ENCODE measurements at regions not wholly inside any gene's neighbourhood (a gene's known extent, or its start where the extent isn't known, plus 50 kb on each side); places are given as distances from the start of the nearest gene placed in this dataset.
"Not testable (repeated sequence)": the region's sequence is repeated elsewhere in the genome, so short reads cannot be mapped to it uniquely, and the experiment has no call there.

DNA sequence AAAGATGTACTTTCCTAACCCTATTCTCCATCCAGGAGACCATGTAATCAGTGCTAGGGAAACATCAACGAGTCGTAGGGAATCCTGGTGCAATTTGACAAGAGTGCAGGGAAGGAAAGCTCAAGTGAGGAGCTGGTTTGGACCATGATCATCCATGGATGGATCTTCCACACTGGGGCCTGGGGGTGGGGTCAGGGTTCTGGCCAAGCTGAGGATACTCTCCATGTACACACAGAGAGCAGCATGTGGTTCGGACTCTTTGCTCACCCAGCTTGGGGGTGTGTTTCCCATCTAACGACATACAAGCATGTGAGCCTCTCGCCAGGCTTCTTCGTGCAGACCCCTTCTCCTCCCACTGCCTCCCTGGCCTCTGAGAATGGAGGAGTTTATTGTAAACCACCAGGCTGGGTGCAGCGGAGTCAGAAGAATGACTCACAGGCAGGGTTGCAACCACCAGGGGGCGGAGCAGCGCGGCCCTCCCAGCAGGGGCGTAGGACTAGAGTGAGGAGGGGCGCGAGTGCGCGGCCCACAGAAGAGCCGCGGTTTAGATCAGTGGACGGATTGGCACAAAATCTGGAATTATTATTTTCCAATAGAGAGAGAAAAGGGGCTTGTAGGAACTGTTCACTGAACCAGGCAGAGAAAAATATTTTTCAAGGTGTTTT lies 530.0 kb upstream of the B3GAT1 start:
- POLR2A ChIA-PET; intact Hi-C loops (cut with micrococcal nuclease); H3K4me2 ChIP-seq (ENCODE audit: low read length); H3K9me2 ChIP-seq (ENCODE audit: insufficient read depth); H3K4me1 ChIP-seq (ENCODE audit: control insufficient read depth in 1 of 2, insufficient read depth in 2 of 2, low read length in 2 of 2); H4K20me1 ChIP-seq (ENCODE audit: insufficient read depth); H3K27ac ChIP-seq (ENCODE audit: low read depth, low read length); DNase-seq (ENCODE audit: low read depth, low spot score); H3K79me2 ChIP-seq (ENCODE audit: insufficient read depth, low read length); H3K36me3 ChIP-seq (ENCODE audit: control insufficient read depth in 1 of 2, insufficient read depth in 2 of 2, low read length in 2 of 2); H2AFZ ChIP-seq (ENCODE audit: low read depth, low read length, poor library complexity, severe bottlenecking); H3K9ac ChIP-seq (ENCODE audit: low read length); H3K4me3 ChIP-seq (replicated peaks in 1 of 2; ENCODE audit: low read depth in 1 of 2, low read length in 2 of 2); RAD21 ChIA-PET (ENCODE audit: low non-redundant PET in 1 of 2, low total read pairs in 2 of 2, uncharacterized antibody in 2 of 2, unreplicated experiment in 2 of 2); H3K27me3 ChIP-seq (ENCODE audit: insufficient read depth, low read length); H3K9me3 ChIP-seq (ENCODE audit: control insufficient read depth in 1 of 2, insufficient read depth in 1 of 2, low read depth in 1 of 2, low read length in 2 of 2); BruUV-seq (replicated peaks): not testable (repeated sequence)
- TF ChIP-seq, protein P1, sequence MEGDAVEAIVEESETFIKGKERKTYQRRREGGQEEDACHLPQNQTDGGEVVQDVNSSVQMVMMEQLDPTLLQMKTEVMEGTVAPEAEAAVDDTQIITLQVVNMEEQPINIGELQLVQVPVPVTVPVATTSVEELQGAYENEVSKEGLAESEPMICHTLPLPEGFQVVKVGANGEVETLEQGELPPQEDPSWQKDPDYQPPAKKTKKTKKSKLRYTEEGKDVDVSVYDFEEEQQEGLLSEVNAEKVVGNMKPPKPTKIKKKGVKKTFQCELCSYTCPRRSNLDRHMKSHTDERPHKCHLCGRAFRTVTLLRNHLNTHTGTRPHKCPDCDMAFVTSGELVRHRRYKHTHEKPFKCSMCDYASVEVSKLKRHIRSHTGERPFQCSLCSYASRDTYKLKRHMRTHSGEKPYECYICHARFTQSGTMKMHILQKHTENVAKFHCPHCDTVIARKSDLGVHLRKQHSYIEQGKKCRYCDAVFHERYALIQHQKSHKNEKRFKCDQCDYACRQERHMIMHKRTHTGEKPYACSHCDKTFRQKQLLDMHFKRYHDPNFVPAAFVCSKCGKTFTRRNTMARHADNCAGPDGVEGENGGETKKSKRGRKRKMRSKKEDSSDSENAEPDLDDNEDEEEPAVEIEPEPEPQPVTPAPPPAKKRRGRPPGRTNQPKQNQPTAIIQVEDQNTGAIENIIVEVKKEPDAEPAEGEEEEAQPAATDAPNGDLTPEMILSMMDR (IDR thresholded peaks at IDR 0.05 in 2 of 3, conservative IDR thresholded peaks at IDR 0.05 in 1 of 3; ENCODE audit: borderline replicate concordance in 1 of 3, insufficient read depth in 1 of 3, low read depth in 2 of 3, low read length in 2 of 3) = peak; percentile 9 to 49 (median 41); a peak in 3 of 6 replicates
- peak; percentile 19; the same call in 1 of the 2 replicates for TF ChIP-seq RAD21 (IDR thresholded peaks at IDR 0.05; ENCODE audit: low read depth)
- ATAC-seq = peak; percentile 46; the same call in 1 of the 2 replicates
- CTCF ChIA-PET = interaction anchor here (1.2 kb wide), 1 partner anchor 74 kb away, joined by 4 read pairs; no protein-coding TSS in a partner anchor

DNA sequence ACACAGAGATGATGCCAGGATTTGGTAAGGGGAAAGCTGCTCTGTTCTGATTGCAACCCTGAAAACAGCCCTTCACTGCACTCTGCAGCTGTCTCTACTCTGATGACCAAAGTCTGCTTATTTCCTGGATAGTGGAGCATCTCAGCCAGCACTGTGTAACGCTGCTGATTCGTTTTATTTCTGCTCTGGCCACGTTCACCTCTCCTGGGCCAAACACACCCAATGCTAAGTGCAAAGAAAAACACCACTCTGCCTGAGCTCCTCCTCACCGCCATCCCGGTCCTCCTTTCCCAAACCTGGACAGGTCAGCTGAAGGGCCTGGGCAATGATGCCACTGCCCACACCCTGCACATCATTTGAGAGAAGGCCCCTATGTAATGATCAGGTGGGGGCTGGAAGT lies 529.3 kb upstream of the B3GAT1 start:
- DNase-seq (ENCODE audit: low read depth, low spot score) (no peak), ATAC-seq (no peak)
- CTCF ChIA-PET = interaction anchor here (1.2 kb wide), 1 partner anchor 73 kb away, joined by 4 read pairs; no protein-coding TSS in a partner anchor
- Histone ChIP-seq H4K20me1 (ENCODE audit: insufficient read depth) (no peaks in the 10 kb centered on the region), H3K4me2 (ENCODE audit: low read length) (no peak overlapping the region), H3K9me2 (ENCODE audit: insufficient read depth) (no peaks in the 10 kb centered on the region), H3K27ac (ENCODE audit: low read depth, low read length) (no peak overlapping the region), H3K4me1 (ENCODE audit: control insufficient read depth in 1 of 2, insufficient read depth in 2 of 2, low read length in 2 of 2) (peaks cover 0 to 9% of the 10 kb centered on the region in 2 experiments; a peak in 2 of 4 replicates), H3K4me3 (replicated peaks in 1 of 2; ENCODE audit: low read depth in 1 of 2, low read length in 2 of 2) (no peak overlapping the region), H3K9me3 (ENCODE audit: control insufficient read depth in 1 of 2, insufficient read depth in 1 of 2, low read depth in 1 of 2, low read length in 2 of 2) (no peaks in the 10 kb centered on the region), H3K27me3 (ENCODE audit: insufficient read depth, low read length) (no peaks in the 10 kb centered on the region), H3K36me3 (ENCODE audit: control insufficient read depth in 1 of 2, insufficient read depth in 2 of 2, low read length in 2 of 2) (no peaks in the 10 kb centered on the region), H2AFZ (ENCODE audit: low read depth, low read length, poor library complexity, severe bottlenecking) (no peak overlapping the region), H3K9ac (ENCODE audit: low read length) (no peak overlapping the region), H3K79me2 (ENCODE audit: insufficient read depth, low read length) (no peaks in the 10 kb centered on the region)
- intact Hi-C loops (cut with micrococcal nuclease) = no loop called here
- RAD21 ChIA-PET (ENCODE audit: low non-redundant PET in 1 of 2, low total read pairs in 2 of 2, uncharacterized antibody in 2 of 2, unreplicated experiment in 2 of 2) = no interaction called here
- TF ChIP-seq, protein P2, sequence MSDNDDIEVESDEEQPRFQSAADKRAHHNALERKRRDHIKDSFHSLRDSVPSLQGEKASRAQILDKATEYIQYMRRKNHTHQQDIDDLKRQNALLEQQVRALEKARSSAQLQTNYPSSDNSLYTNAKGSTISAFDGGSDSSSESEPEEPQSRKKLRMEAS (IDR thresholded peaks at IDR 0.05) = no peak
- no peak for TF ChIP-seq EGR1 (IDR thresholded peaks at IDR 0.05; ENCODE audit: low read depth)
- TF ChIP-seq POLR2AphosphoS5 (IDR thresholded peaks at IDR 0.05; ENCODE audit: low read depth, low read length) = no peak
- no peak for TF ChIP-seq ZFX (IDR thresholded peaks at IDR 0.05)
- TF ChIP-seq ZNF274 (IDR thresholded peaks at IDR 0.05; ENCODE audit: low read depth, low read length) = no peak
- TF ChIP-seq, protein P3, sequence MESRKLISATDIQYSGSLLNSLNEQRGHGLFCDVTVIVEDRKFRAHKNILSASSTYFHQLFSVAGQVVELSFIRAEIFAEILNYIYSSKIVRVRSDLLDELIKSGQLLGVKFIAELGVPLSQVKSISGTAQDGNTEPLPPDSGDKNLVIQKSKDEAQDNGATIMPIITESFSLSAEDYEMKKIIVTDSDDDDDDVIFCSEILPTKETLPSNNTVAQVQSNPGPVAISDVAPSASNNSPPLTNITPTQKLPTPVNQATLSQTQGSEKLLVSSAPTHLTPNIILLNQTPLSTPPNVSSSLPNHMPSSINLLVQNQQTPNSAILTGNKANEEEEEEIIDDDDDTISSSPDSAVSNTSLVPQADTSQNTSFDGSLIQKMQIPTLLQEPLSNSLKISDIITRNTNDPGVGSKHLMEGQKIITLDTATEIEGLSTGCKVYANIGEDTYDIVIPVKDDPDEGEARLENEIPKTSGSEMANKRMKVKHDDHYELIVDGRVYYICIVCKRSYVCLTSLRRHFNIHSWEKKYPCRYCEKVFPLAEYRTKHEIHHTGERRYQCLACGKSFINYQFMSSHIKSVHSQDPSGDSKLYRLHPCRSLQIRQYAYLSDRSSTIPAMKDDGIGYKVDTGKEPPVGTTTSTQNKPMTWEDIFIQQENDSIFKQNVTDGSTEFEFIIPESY (IDR thresholded peaks at IDR 0.05; ENCODE audit: extremely low read depth, insufficient replicate concordance, low read length) = no peak
- no peak for TF ChIP-seq SP1 (IDR thresholded peaks at IDR 0.05; ENCODE audit: low read depth)
- no TSS peak for BruUV-seq (replicated peaks)
- POLR2A ChIA-PET = interaction anchor here (0.7 kb wide), 1 partner anchor 530 kb away, joined by 3 read pairs; no protein-coding TSS in a partner anchor

Data from HCT116 (cell line).